Right lobe of liver (tissue), 6 donors: ENCODE measurements at regions not wholly inside any gene's neighbourhood (a gene's known extent, or its start where the extent isn't known, plus 50 kb on each side); places are given as distances from the start of the nearest gene placed in this dataset.

ENCODE experiments used
- ATAC-seq, 4 donors: fragments of 200-7000 bp; cut with Tn5 transposase; one replicate each; pipeline ENCODE4 v1.9.1; 2020; ENCODE audit warnings: mild to moderate bottlenecking in 4 of 4, moderate library complexity in 4 of 4
- DNase-seq, 3 donors: peaks; one replicate each; pipeline ENCODE4 v3.0.0-alpha.2; 2020
- H3K27ac ChIP-seq, 3 donors: fragments of 200-600 bp; one replicate each; pipeline ENCODE4 v1.8.0; 2022
- H3K27me3 ChIP-seq, 2 donors: fragments of 200-600 bp; one replicate each; pipeline ENCODE4 v1.8.0; 2022
- H3K36me3 ChIP-seq, 4 donors: fragments of 200-600 bp; sonication (generic) in 1 of 4; one replicate each; pipeline versions ENCODE4 v1.5.1 to v1.8.0; 2017 to 2022; ENCODE audit warnings: control low read depth in 1 of 4
- H3K4me1 ChIP-seq, 4 donors: fragments of 200-600 bp; sonication (generic) in 1 of 4; one replicate each; pipeline versions ENCODE4 v1.5.1 to v1.8.0; 2017 to 2022; ENCODE audit warnings: control low read depth in 1 of 4
- H3K4me3 ChIP-seq, 3 donors: fragments of 200-600 bp; one replicate each; pipeline ENCODE4 v1.8.0; 2022
- H3K9me3 ChIP-seq, 4 donors: fragments of 200-600 bp; sonication (generic) in 1 of 4; one replicate each; pipeline versions ENCODE4 v1.5.1 to v1.8.0; 2017 to 2022; ENCODE audit warnings: control low read depth in 1 of 4
- CTCF ChIP-seq, 4 donors: fragments of 200-600 bp in 3 of 4; fragments of 450-650 bp in 1 of 4; IDR thresholded peaks; one replicate each; pipeline versions ENCODE4 v1.5.1 to v1.8.0; 2016 to 2022; ENCODE audit warnings: antibody characterized with exemption in 4 of 4, mild to moderate bottlenecking in 2 of 4
- POLR2A ChIP-seq: fragments of 450-650 bp; IDR thresholded peaks from one replicate; pipeline ENCODE4 v1.6.1; 2017; ENCODE audit warnings: antibody characterized with exemption, mild to moderate bottlenecking
- WGBS: methylation state at CpG from one replicate; pipeline ENCODE4 v1.1.6; 2018; ENCODE audit warnings: low coverage, low lambda C conversion rate; ENCODE audit not compliant: insufficient coverage; ENCODE audit errors: missing lambda C conversion rate; 5-methylcytosine and 5-hydroxymethylcytosine counted together
- intact Hi-C, 2 donors: fragments of 100-400 bp; cut with DNase I; formaldehyde crosslinking; loops; one replicate each; pipeline versions ENCODE4 v1.11.2 to v1.14.1; 2022
- donor health status: DM: no; HTN: yes; CAD: no.
- donor health status: DM: no; HTN: no; CAD: no.
- donor health status: DM: no; HTN: no; CAD: no.
- donor health status: DM: no; HTN: yes; CAD: no.
- donor health status: DM: no; HTN: yes; CAD: no.

- TF ChIP-seq POLR2A (no peak), CTCF (IDR thresholded peaks at IDR 0.05) (no peak)
- 73% methylated on average over 2 of the region's 2 CpGs for WGBS
- ATAC-seq (no peak), DNase-seq (no peak)
- no peaks in the 10 kb centered on the region for H3K9me3 ChIP-seq
- no peak overlapping the region for H3K27ac ChIP-seq
- H3K27me3 ChIP-seq: no peaks in the 10 kb centered on the region
- intact Hi-C loops: no loop called here
- no peaks in the 10 kb centered on the region for H3K4me1 ChIP-seq
- no peaks in the 10 kb centered on the region for H3K36me3 ChIP-seq
- no peak overlapping the region for H3K4me3 ChIP-seq
Measured at GRCh38 chr6:105917038-105917695, 169.0 kb upstream of the PRDM1 start.

DNA sequence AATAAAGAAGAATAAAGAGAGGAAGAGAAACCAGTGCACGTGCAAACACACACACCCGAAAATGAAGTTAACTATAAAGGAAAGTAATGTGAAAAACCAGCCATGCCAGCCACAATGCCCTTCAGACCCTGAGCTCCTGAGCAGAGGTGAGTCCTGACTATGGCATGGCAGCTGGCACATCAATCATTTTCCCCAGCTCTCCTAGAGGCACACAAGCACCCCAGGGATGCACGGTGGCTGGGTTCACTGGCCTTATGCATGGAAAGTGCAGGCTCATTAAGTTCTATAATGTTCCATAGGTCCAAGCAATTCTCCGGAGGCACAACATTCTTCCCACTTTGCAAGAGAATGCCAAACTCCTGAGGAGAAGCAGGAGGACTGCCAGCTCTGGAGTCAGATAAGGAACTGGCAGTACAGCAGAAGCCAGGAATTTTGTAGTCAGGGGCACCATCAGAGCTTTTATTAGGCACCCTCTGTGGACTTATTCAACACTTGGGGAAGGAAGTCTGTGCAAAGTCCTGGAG is 175.0 kb upstream of the PRDM1 start:
- 79% methylated on average over 2 of the region's 4 CpGs for WGBS
- no peaks in the 10 kb centered on the region for H3K36me3 ChIP-seq
- H3K4me3 ChIP-seq: no peak overlapping the region
- DNase-seq: no peak
- intact Hi-C loops: no loop called here
- H3K27ac ChIP-seq: no peak overlapping the region
- TF ChIP-seq CTCF (IDR thresholded peaks at IDR 0.05) (no peak), POLR2A (no peak)
- peak in 1 of 4 donors; percentile 13 for ATAC-seq
- H3K4me1 ChIP-seq: no peaks in the 10 kb centered on the region
- H3K9me3 ChIP-seq: no peaks in the 10 kb centered on the region
- no peaks in the 10 kb centered on the region for H3K27me3 ChIP-seq

DNA sequence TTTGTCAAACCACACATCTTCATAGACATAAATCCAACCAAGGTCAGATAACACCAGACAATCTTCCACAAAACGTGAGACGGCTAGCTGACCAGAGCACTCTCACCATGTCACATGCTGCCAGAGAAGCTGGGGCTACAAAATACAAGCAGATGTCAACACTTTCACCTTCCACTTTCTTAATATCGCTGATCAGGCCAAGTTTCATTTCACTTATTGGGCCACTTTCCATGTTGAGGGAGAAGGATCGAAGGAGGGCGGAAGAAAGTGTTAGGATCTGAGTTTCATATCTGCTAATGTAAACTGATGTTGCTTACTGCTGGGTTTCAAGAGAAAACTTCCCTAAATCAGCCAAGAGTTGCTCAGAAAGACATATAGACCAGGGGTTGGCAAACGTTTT is 177.0 kb upstream of the PRDM1 start:
- Histone ChIP-seq H3K36me3 (no peaks in the 10 kb centered on the region), H3K4me1 (no peaks in the 10 kb centered on the region), H3K4me3 (no peak overlapping the region), H3K9me3 (no peaks in the 10 kb centered on the region), H3K27me3 (no peaks in the 10 kb centered on the region), H3K27ac (no peak overlapping the region)
- 72% methylated on average over 6 of the region's 6 CpGs for WGBS
- no peak for TF ChIP-seq CTCF (IDR thresholded peaks at IDR 0.05)
- TF ChIP-seq POLR2A: no peak
- ATAC-seq (peak; percentile 41 to 65 (median 52)), DNase-seq (no peak)
- intact Hi-C loops: no loop called here

- DNase-seq: no peak
- TF ChIP-seq POLR2A (no peak), CTCF (IDR thresholded peaks at IDR 0.05) (no peak)
- Histone ChIP-seq H3K4me1 (no peaks in the 10 kb centered on the region), H3K4me3 (no peak overlapping the region), H3K27ac (no peak overlapping the region), H3K9me3 (no peaks in the 10 kb centered on the region), H3K36me3 (no peaks in the 10 kb centered on the region), H3K27me3 (no peaks in the 10 kb centered on the region)
- ATAC-seq: peak in 1 of 4 donors; percentile 21
- intact Hi-C loops: no loop called here
- WGBS: 76% methylated on average over 5 of the region's 5 CpGs
Measured at GRCh38 chr6:105907991-105908390, 178.1 kb upstream of the PRDM1 start.
